HEK293 (cell line): ENCODE measurements at regions not wholly inside any gene's neighbourhood (a gene's known extent, or its start where the extent isn't known, plus 50 kb on each side); places are given as distances from the start of the nearest gene placed in this dataset.
A peak's percentile ranks its signal among the peaks of the same experiment; 100 is the strongest.

Experiments used
- CTCF ChIA-PET: fragments of 350-600 bp; formaldehyde crosslinking; extraction: SDS; loops from one replicate; lab custom pipeline; 2021; ENCODE audit warnings: antibody characterized with exemption; lab: Yijun Ruan, JAX
- POLR2A ChIA-PET: fragments of 300-600 bp; formaldehyde crosslinking; extraction: SDS; loops from one replicate; lab custom pipeline; 2020; ENCODE audit warnings: antibody characterized with exemption, inconsistent platforms; lab: Yijun Ruan, JAX
- H3K27ac ChIP-seq: fragments of 200-500 bp; sonication (Bioruptor generic); 2 replicates; pipeline ENCODE4 v1.5.1; 2014; ENCODE audit warnings: low read depth, low read length, control low read depth, inconsistent platforms; ENCODE audit errors: extremely low read depth
- H3K36me3 ChIP-seq, 2 experiments: fragments of 200-500 bp in 1 of 2; sonication (Bioruptor generic) in 1 of 2; 1 replicate in 1 of 2; 2 replicates in 1 of 2; pipeline ENCODE4 v1.5.1; 2014 to 2017; ENCODE audit warnings: inconsistent platforms in 2 of 2, low read length in 2 of 2; ENCODE audit not compliant: control insufficient read depth in 2 of 2, insufficient read depth in 1 of 2
- H3K4me1 ChIP-seq: fragments of 200-500 bp; sonication (Bioruptor generic); 2 replicates; pipeline ENCODE4 v1.5.1; 2014; ENCODE audit warnings: mild to moderate bottlenecking, low read length, inconsistent platforms; ENCODE audit not compliant: control insufficient read depth, insufficient read depth
- H3K4me3 ChIP-seq: 2 replicates; pipeline ENCODE4 v1.5.1; 2011; ENCODE audit warnings: low read depth, mild to moderate bottlenecking, control low read depth, low read length, moderate library complexity
- H3K9me3 ChIP-seq: fragments of 200-500 bp; sonication (Bioruptor generic); 2 replicates; pipeline ENCODE4 v1.5.1; 2014; ENCODE audit warnings: low read depth, low read length, inconsistent platforms; ENCODE audit not compliant: control insufficient read depth, insufficient read depth
- CTCF ChIP-seq: fragments of 450-650 bp; formaldehyde crosslinking; IDR thresholded peaks from 2 replicates; pipeline ENCODE4 v1.5.1; 2016; ENCODE audit warnings: missing biosample characterization, missing genetic modification characterization
- MYNN ChIP-seq: fragments of 450-650 bp; formaldehyde crosslinking; IDR thresholded peaks from 2 replicates; pipeline ENCODE4 v1.5.1; 2016; ENCODE audit warnings: missing biosample characterization, missing genetic modification characterization, borderline replicate concordance
- OVOL3 ChIP-seq: fragments of 450-650 bp; formaldehyde crosslinking; IDR thresholded peaks from 2 replicates; pipeline ENCODE4 v1.5.1; 2016; ENCODE audit warnings: missing biosample characterization, missing genetic modification characterization
- SP7 ChIP-seq: fragments of 450-650 bp; formaldehyde crosslinking; IDR thresholded peaks from 2 replicates; pipeline ENCODE4 v1.5.1; 2016; ENCODE audit warnings: missing biosample characterization, missing genetic modification characterization
- ZBTB17 ChIP-seq: fragments of 450-650 bp; formaldehyde crosslinking; IDR thresholded peaks from 2 replicates; pipeline ENCODE4 v1.5.1; 2016; ENCODE audit warnings: missing biosample characterization, missing genetic modification characterization
- ZBTB6 ChIP-seq: fragments of 450-650 bp; formaldehyde crosslinking; IDR thresholded peaks from 2 replicates; pipeline ENCODE4 v1.5.1; 2017; ENCODE audit warnings: missing biosample characterization, missing genetic modification characterization
- ZBTB7A ChIP-seq: fragments of 450-650 bp; formaldehyde crosslinking; IDR thresholded peaks from 2 replicates; pipeline ENCODE4 v1.5.1; 2016; ENCODE audit warnings: low read depth, missing biosample characterization, missing genetic modification characterization
- ZNF112 ChIP-seq: fragments of 450-650 bp; formaldehyde crosslinking; IDR thresholded peaks from 2 replicates; pipeline ENCODE4 v1.5.0; 2017; ENCODE audit warnings: missing biosample characterization, missing genetic modification characterization
- ZNF133 ChIP-seq: fragments of 450-650 bp; formaldehyde crosslinking; IDR thresholded peaks from 2 replicates; pipeline ENCODE4 v1.5.1; 2016; ENCODE audit warnings: missing biosample characterization, missing genetic modification characterization
- ZNF19 ChIP-seq: fragments of 450-650 bp; formaldehyde crosslinking; IDR thresholded peaks from 2 replicates; pipeline ENCODE4; 2016; ENCODE audit warnings: missing biosample characterization, missing genetic modification characterization, low read depth
- ZNF350 ChIP-seq: fragments of 450-650 bp; formaldehyde crosslinking; IDR thresholded peaks from 2 replicates; pipeline ENCODE4 v1.5.0; 2017; ENCODE audit warnings: missing biosample characterization, mild to moderate bottlenecking, missing genetic modification characterization
- ZNF362 ChIP-seq: fragments of 450-650 bp; formaldehyde crosslinking; IDR thresholded peaks from 2 replicates; pipeline ENCODE4 v1.5.1; 2016; ENCODE audit warnings: missing biosample characterization, missing genetic modification characterization
- ZNF416 ChIP-seq: fragments of 450-650 bp; formaldehyde crosslinking; IDR thresholded peaks from 2 replicates; pipeline ENCODE4 v1.5.1; 2016; ENCODE audit warnings: missing biosample characterization, missing genetic modification characterization
- ZNF449 ChIP-seq: fragments of 450-650 bp; formaldehyde crosslinking; IDR thresholded peaks from 2 replicates; pipeline ENCODE4 v1.5.1; 2017; ENCODE audit warnings: missing biosample characterization, mild to moderate bottlenecking, missing genetic modification characterization, moderate library complexity
- ZNF549 ChIP-seq: fragments of 450-650 bp; IDR thresholded peaks from 2 replicates; pipeline ENCODE4 v1.5.1; 2018; ENCODE audit warnings: missing biosample characterization, missing genetic modification characterization, mild to moderate bottlenecking, inconsistent platforms, moderate library complexity
- ZNF571 ChIP-seq: fragments of 450-650 bp; formaldehyde crosslinking; IDR thresholded peaks from 2 replicates; pipeline ENCODE4 v1.5.0; 2017; ENCODE audit warnings: missing biosample characterization, missing genetic modification characterization
- ZNF654 ChIP-seq: fragments of 450-650 bp; formaldehyde crosslinking; IDR thresholded peaks from 2 replicates; pipeline ENCODE4 v1.5.1; 2016; ENCODE audit warnings: low read depth, missing biosample characterization, missing genetic modification characterization
- ZNF692 ChIP-seq: fragments of 450-650 bp; formaldehyde crosslinking; IDR thresholded peaks from 2 replicates; pipeline ENCODE4 v1.5.1; 2016; ENCODE audit warnings: missing biosample characterization, missing genetic modification characterization
- ZNF704 ChIP-seq: fragments of 450-650 bp; formaldehyde crosslinking; IDR thresholded peaks from 2 replicates; pipeline ENCODE4 v1.5.1; 2016; ENCODE audit warnings: missing biosample characterization, missing genetic modification characterization
- ZNF792 ChIP-seq: fragments of 450-650 bp; formaldehyde crosslinking; IDR thresholded peaks from 2 replicates; pipeline ENCODE4 v1.5.1; 2016; ENCODE audit warnings: missing biosample characterization, missing genetic modification characterization
- ZSCAN16 ChIP-seq: fragments of 450-650 bp; formaldehyde crosslinking; IDR thresholded peaks from 2 replicates; pipeline ENCODE4 v1.5.1; 2016; ENCODE audit warnings: missing biosample characterization, missing genetic modification characterization
- ZXDB ChIP-seq: fragments of 450-650 bp; formaldehyde crosslinking; IDR thresholded peaks from 2 replicates; pipeline ENCODE4 v1.5.1; 2016; ENCODE audit warnings: missing biosample characterization, missing genetic modification characterization

GRCh38 chr2:108167699-108168098, 72.1 kb upstream of the SULT1C3 start:
- CTCF ChIA-PET, result interaction anchor here (1.6 kb wide), 1 partner anchor 9 kb away, joined by 3 read pairs; no protein-coding TSS in a partner anchor
- no peak for TF ChIP-seq ZBTB6
- no peak for TF ChIP-seq ZNF19 (tag by site-specific recombination)
- TF ChIP-seq ZNF112 (tag by site-specific recombination), result no peak
- TF ChIP-seq OVOL3 (tag by site-specific recombination), result no peak
- TF ChIP-seq ZNF692 (tag by site-specific recombination), result no peak
- TF ChIP-seq CTCF, result no peak
- no peak for TF ChIP-seq ZSCAN16 (tag by site-specific recombination)
- TF ChIP-seq ZNF133, result no peak
- TF ChIP-seq ZNF449 (tag by site-specific recombination), result no peak
- TF ChIP-seq ZNF416 (tag by site-specific recombination), result no peak
- TF ChIP-seq ZXDB (tag by site-specific recombination), result no peak
- TF ChIP-seq ZNF549 (tag by site-specific recombination), result no peak
- no peak for TF ChIP-seq ZNF350 (tag by site-specific recombination)
- TF ChIP-seq MYNN, result no peak
- TF ChIP-seq ZBTB7A, result no peak
- no peak for TF ChIP-seq ZNF792 (tag by site-specific recombination)
- no peak for TF ChIP-seq ZNF571 (tag by site-specific recombination)
- TF ChIP-seq ZNF362 (tag by site-specific recombination), result no peak
- TF ChIP-seq ZBTB17, result no peak
- Histone ChIP-seq H3K9me3 (no peaks in the 10 kb centered on the region), H3K27ac (no peak overlapping the region), H3K36me3 (no peaks in the 10 kb centered on the region), H3K4me1 (no peaks in the 10 kb centered on the region), H3K4me3 (no peak overlapping the region)
- POLR2A ChIA-PET, result no interaction called here

GRCh38 chr2:108169982-108170625, 69.7 kb upstream of the SULT1C3 start:
- ChIA-PET POLR2A (no interaction called here), CTCF (interaction anchor here (0.6 to 1.6 kb wide), 10 partner anchors 12 to 1514 kb away, joined by 3 to 8 read pairs (median 4); no protein-coding TSS in a partner anchor)
- TF ChIP-seq ZNF654 (0 out of 2 replicates have a peak, but pooled peaks have one; percentile 5), ZNF704 (no peak), SP7 (tag by site-specific recombination) (no peak)
- no peak overlapping the region for H3K4me3 ChIP-seq
- no peak overlapping the region for H3K27ac ChIP-seq
- H3K9me3 ChIP-seq, result no peaks in the 10 kb centered on the region
- H3K4me1 ChIP-seq, result no peaks in the 10 kb centered on the region
- no peaks in the 10 kb centered on the region for H3K36me3 ChIP-seq
